GM12864 (cell line): ENCODE measurements at regions not wholly inside any gene's neighbourhood (a gene's known extent, or its start where the extent isn't known, plus 50 kb on each side); places are given as distances from the start of the nearest gene placed in this dataset.

Experiments
- DNase-seq: peaks from one replicate; pipeline ENCODE4 v3.0.0-alpha.2; 2011; ENCODE audit warnings: low read depth
- H3K4me3 ChIP-seq: 2 replicates; pipeline ENCODE4 v1.5.1; 2011; ENCODE audit warnings: mild to moderate bottlenecking, low read depth, low read length, control low read depth
- TF ChIP-seq, protein P1 (sequence below): IDR thresholded peaks from 2 replicates; pipeline ENCODE4 v1.5.1; 2011; ENCODE audit warnings: low read depth, mild to moderate bottlenecking, moderate library complexity, low read length, control low read depth, inconsistent platforms; ENCODE audit errors: missing control alignments

DNA sequence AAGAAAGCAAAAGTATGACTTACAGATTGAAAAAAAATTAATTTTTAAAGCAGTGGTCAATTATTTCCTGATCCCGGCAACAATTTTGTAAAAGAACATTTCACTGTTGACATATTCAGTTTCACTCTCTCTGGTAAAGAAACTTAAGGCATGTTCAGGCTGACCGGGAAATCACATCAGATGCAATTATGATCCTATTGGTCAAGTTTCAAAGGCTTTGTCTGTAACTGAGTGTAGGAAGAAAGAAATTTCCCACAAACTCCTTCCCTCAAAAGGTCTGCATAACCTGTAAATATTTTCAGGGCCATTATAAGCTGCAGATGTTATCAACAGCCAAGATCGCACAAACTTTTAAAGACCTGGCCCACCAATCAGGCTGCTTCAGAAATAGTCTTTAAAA is 205.4 kb upstream of the IGF1R start:
- TF ChIP-seq, protein P1, sequence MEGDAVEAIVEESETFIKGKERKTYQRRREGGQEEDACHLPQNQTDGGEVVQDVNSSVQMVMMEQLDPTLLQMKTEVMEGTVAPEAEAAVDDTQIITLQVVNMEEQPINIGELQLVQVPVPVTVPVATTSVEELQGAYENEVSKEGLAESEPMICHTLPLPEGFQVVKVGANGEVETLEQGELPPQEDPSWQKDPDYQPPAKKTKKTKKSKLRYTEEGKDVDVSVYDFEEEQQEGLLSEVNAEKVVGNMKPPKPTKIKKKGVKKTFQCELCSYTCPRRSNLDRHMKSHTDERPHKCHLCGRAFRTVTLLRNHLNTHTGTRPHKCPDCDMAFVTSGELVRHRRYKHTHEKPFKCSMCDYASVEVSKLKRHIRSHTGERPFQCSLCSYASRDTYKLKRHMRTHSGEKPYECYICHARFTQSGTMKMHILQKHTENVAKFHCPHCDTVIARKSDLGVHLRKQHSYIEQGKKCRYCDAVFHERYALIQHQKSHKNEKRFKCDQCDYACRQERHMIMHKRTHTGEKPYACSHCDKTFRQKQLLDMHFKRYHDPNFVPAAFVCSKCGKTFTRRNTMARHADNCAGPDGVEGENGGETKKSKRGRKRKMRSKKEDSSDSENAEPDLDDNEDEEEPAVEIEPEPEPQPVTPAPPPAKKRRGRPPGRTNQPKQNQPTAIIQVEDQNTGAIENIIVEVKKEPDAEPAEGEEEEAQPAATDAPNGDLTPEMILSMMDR: no peak
- no peak overlapping the region for H3K4me3 ChIP-seq
- no peak for DNase-seq

DNA sequence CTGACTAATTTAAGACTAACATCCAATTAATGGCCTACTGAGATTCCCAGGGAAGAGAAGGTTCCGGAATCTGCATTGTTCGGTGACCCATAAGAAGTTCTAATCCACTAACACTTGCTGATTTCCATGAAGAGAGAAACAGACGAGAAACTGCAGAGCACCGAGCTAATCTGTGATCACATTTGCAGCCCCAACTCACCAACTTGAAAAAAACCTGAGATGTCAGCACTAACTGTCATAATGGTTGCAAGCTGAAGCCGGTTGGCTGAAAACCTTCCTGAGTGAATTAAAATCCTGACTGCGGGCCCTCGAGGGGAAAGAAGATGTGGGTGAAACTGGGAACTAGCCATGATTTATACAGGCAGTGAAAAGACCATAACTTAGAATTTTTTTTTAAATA is 204.8 kb upstream of the IGF1R start:
- DNase-seq: no peak
- TF ChIP-seq, protein P1: no peak
- no peak overlapping the region for H3K4me3 ChIP-seq

DNA sequence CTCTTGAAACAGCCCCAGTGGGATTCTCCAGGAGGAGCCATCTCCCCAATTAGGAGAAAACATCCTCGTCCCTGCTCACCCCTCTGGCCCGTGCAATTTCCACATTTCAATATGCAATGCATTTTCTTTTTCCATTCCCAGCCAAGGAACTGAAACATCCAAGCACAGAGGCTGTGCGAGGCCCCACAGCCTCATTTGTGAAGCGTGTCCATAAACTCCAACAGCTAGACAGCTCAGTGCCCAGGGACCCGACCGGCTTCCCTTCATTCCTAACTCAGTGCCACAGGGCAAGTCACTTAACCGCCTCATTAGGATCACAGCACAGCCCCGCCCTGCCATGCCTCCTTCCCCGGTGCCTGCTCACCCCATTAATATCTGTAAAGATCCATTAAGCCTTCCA is 204.2 kb upstream of the IGF1R start:
- DNase-seq: no peak
- TF ChIP-seq, protein P1: no peak
- no peak overlapping the region for H3K4me3 ChIP-seq

DNA sequence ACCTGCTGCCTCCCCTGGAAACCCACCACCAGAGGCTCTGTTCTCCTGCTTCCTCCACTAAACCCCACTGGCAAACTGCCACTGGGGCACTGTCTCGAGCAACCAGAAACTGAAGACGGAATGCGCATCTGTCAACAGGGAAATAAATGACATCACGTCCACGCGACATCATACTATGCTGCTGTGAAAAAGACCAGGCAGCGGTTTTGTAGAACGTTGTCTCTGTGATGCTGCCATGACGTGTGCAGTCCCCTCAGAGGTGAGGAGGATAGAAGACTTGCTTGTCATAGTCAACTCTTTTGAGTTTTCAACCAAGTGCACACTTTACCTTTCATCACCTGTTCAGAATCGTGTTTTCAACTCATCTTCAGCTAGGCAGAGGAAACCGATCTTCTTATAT is 203.0 kb upstream of the IGF1R start:
- DNase-seq: no peak
- TF ChIP-seq, protein P1: no peak
- H3K4me3 ChIP-seq: no peak overlapping the region

DNA sequence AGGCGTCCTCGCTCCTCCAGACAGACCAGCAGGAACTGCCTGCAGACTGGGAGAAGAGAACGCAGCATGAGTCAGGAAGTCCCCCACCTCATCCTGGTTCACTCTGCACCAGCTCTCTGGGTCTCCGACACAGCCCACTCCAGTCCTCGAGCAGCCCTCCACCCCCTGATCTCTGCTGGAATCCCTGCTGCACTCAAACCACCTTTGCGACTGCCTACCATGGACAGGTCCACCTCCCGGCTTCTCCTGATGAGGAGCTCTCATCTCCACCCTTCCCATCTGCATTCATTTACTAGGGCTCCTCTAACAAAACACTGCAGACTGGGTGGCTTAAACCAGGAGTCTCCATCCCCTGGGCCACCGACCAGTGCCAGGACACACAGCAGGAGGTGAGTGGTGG is 202.3 kb upstream of the IGF1R start:
- TF ChIP-seq, protein P1: no peak
- H3K4me3 ChIP-seq: no peak overlapping the region
- DNase-seq: no peak

DNA sequence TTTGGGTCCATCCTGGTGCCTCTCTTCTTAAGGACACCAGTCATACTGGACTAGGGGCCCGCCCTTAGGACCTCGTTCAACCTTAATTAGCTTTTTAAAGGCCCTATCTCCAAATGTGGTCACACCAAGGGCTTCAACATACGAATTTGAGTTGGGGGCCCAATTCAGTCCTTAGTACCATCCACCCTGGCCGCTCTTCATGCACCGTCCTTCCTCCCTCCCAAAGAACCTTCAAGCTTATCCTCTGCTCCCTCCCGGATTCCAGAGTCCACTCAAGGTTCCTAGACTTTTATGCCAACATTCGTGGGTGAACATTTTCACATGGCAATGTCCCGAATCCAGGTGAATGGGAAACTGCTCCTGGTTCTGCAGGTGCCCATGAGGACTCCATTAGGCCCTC is 201.3 kb upstream of the IGF1R start:
- TF ChIP-seq, protein P1: no peak
- no peak for DNase-seq

DNA sequence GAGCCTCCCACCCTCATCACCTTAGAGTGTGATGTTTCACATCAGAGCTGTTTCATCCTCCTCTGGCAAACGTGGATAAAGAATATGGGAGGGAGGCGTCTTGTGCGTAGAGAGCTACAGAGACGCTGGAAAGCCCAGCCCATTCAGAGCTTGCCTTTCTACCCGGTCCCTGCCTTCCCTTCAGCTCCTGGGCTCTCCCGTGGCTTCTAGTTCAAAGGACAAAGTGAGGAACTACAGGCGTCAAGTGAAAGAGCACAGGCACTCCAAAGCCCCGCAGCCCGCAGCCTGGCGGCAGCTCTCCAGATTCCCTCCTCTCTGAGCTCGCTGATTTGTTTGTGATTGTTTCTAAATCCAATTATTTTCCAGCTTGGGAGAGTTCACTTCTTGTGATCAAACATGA is 197.1 kb upstream of the IGF1R start:
- TF ChIP-seq, protein P1: no peak
- no peak for DNase-seq
- no peak overlapping the region for H3K4me3 ChIP-seq

More for the DNA sequence above, 201.3 kb upstream of the IGF1R start:
- no peak overlapping the region for H3K4me3 ChIP-seq
